ENCODE measurements at regions not wholly inside any gene's neighbourhood (a gene's known extent, or its start where the extent isn't known, plus 50 kb on each side); places are given as distances from the start of the nearest gene placed in this dataset.

DNA sequence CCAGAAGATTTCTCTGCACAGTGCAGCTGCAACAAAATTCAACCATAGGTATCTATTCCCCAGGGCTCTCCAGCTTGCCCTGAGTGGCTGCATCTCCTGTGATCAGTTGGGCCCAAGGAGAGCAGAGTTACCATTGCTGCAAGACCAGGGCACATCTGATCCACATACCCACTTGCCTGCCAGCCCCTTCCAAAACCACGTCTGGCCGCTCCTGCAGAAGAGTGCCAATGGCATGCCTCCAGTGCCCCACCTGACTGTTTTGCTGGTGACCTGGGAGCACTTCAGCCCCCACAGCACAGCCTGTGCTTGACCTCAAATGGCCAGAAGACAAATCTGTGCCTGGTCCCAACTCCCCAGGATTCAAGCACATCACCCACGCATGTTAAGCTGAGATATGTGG lies 526.1 kb upstream of the GBE1 start:
- no peak for DNase-seq (ENCODE audit: low spot score)

DNA sequence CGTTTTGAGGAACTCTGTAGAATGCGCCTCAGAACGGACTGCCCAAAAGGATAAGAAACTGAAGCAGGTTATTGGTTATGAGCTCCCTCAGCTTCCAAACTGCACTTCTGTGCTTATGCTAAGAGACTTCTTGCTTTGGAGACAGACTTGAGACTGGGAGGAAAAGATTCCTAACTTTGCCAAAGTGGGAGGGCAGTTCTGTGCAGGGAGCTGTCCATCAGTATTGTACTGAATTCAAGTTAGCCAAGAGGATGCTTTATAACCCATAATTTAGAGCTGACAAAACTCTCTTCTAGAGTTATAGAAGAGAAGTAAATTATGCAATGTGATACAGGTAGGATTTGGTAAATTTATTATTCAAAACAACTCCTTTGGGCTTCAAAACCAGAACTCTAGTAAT lies 519.8 kb upstream of the GBE1 start:
- no peak for DNase-seq (ENCODE audit: low spot score)

DNA sequence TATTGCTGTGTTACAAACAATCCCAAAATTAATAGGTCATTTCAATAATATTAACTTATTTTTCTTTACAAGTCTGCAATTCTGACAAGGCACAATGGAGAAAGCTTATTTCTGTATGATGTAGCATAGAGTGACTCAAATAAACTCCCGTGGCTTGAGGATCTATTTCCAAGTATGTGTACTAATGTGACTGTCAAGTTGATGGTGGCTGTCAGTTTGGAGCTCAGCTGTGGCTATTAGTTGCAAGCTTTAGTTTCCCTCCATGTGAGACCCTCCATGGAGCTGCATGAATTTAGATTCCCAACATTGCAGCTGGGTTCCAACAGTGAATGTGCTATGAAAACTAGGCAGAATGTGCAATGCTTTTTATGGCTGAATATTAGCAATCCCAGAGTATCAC lies 515.5 kb upstream of the GBE1 start:
- DNase-seq (ENCODE audit: low spot score) = no peak

DNA sequence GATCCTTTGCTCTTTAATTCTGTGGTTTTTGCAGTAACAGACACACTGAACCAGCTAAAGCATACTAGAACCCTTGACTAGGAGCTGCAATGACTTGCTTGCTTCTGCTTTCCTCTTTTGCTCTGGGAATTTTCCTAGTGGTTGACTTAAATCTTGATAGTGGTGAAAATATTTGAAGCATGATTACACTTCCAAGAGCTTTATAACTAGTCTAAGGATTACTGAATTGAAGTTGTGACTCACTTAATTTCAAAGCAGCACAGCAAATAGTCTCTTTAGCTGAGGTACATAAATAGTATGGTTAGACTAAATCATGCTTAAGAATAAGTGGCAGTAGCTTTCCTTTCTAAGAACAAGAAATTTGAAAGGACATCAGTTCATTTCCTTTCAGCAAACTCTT lies 513.5 kb upstream of the GBE1 start:
- DNase-seq (ENCODE audit: low spot score) = no peak

DNA sequence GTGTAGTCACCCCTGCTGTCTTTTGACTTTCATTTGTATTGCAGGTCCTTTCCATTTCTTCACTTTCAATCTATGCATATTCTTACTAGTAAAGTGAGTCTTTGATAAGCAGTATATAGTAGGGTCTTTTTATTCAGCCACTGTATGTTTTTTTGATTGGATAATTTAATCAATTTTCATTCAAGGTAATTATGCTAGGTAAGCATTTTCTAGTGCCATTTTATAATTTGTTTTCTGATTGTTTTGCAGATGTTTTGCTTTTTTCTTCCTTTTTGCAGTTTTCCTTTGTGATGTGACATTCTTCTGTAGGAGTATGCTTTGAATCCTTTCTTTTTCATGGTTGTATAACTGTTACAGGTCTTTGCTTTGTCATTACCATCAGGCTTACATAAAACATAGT lies 504.3 kb upstream of the GBE1 start:
- DNase-seq (ENCODE audit: low spot score) = no peak

DNA sequence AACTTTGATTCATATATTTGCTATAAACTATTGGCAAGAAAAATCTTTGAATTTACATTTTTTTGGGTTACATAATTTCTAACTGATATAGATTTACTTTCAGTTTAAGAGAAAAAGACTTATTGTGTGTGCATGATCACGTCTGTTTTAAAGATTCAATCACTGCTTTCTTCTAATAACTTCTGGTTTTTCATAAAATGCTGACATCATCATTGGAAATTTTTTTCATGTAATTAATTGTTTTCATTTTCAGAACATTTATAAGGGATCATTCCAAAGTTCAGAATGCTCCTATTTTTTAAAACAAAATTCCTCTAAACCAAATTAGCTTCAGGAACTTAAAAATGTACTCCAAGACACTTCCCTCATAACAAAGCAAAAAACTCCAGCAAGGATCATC lies 500.7 kb upstream of the GBE1 start:
- no peak for DNase-seq (ENCODE audit: low spot score)

DNA sequence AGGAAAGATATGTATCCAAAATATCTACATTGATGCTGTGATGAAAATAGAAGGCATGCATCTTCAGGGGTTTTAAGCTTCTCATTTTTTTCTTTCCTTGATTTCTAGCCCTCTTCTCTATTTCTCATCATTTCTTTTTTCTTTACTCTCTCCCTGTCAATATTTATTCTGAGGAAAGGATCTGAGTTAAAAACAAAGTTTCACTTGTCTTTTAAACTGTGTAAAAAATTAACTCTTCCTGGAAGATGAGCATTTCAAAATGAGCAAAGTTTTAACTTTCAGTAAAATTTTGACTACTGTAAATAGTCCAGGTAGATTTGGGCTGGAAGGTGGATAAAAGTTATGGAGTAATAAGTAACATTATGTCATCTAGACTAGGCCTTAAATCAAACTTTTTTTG lies 500.2 kb upstream of the GBE1 start:
- no peak for DNase-seq (ENCODE audit: low spot score)

DNA sequence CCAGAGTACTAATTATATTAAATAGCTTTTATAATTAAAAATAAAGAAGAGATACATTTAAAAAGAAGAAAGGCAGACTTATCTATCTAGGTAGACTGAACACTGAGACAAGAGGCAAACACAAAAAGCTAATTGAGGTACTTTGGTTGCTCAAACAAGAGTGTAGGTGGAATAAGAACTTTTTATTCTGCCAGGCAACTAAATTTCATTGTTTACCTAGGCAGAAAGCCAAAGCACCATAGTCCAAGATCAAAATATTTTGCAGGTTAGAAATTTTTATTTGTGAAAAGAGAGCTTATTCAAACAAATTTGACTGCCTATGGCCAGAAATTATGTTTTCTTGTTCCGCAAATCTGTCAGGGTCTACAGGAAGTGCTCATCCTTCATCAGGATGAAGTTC lies 499.6 kb upstream of the GBE1 start:
- DNase-seq (ENCODE audit: low spot score) = no peak

DNA sequence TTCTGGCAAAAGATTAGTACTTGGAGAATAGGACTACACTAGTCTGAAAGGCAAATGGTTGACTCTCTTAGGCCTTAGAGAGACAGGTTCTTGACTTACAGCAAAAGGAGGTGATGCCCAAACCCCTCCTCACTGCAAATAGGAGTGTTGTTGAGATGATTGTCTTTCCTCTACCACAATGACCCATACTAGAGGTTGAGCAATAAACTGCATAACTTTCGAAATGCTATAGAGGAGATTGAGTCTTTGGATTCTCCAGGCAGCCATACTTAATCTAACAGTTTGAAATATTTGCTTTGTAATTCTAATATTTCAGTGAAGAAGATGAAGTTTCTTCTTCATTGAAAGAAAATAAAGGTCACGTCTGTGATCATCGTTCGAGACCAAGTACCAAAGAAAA lies 498.5 kb upstream of the GBE1 start:
- DNase-seq (ENCODE audit: low spot score) = no peak

DNA sequence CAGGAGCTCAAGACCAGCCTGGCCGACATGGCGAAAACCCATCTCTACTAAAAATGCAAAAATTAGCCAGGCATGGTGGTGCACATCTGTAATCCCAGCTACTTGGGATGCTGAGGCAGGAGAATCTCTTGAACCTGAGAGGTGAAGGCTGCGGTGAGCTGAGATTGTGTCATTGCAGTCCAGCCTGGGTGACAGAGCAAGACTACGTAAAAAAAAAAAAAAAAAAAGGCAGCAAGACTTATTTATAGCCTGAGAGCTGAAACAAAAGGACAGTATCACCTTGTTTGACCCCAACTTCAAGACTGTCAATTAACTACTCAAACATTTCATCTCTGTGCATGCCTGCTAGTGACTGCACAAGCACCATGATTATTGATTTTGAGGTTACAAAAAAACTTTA lies 478.9 kb upstream of the GBE1 start:
- DNase-seq (ENCODE audit: low spot score) = no peak

DNA sequence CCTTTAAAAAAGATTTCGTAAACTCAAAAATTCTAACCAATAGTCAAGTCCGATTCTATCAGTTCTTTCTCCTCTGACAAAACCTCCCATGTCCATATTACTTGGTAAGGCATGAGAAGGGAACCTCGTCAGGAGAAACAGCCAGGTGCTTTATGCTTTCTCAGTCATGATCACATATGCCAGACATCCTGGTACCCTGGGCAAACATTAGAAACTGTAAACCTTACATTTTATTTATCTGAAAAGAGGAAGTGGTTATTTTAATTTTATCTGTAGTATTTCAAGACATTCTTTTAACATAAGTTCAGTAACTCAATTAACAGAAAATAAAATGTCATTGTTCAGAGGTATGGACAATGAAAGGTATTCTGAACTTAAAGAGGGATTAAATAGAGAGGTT lies 474.8 kb upstream of the GBE1 start:
- DNase-seq (ENCODE audit: low spot score) = no peak

DNA sequence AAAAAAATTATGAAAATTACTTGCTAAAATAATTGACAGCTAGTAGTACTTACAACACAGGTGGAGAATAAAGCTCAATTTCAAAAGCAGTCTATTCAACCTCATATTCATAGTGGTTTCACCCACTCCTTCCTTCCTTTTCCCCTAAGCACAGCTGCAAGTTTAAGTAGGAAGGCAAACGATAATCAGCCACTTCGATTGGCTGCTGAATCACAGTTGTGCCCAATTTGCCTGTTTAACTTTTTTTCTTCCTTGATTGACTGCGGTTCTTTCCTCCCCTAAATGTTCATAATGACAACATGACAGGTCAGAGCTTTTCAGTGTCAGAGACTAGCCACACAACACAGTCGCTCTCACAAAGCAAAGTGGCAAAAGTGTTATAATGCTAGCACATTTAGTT lies 468.0 kb upstream of the GBE1 start:
- DNase-seq (ENCODE audit: low spot score) = no peak

DNA sequence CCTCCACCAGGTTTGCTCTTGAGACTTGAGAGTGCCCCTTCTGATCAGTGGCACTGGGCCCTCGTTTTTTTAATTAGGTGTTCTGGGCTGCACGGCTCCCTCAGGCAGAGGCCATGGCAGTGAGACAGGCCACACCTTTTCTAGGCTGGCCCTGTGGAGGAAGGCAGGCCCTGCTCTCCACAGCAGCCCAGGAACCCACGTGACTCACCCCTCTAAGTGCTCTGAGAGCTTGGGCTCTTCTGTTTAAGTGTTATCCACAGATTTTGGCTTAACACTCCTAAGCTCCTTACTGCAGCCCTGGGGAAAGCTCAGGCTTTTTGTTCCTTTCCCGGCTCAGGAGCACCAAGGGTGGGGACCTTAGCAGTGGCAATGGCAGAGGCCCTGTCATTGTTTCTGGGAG lies 463.2 kb upstream of the GBE1 start:
- DNase-seq (ENCODE audit: low spot score) = no peak

DNA sequence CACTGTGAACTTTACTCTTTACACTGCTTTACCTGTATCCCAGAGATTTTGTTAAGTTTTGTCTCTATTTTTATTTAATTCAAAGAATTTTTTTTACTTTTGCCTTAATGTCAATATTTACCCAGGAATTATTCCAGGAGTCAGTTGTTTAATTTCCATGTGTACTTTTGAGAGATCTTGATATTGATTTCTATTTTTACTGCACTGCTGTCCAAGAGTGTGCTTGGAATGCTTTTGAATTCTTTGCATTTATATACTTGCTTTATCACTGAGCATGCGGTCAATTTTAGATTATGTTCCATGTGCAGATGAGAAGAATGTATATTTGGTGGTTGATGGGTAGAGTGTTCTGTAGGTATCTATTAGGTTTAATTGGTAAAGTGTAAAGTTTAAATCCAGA lies 461.0 kb upstream of the GBE1 start:
- DNase-seq (ENCODE audit: low spot score) = no peak

DNA sequence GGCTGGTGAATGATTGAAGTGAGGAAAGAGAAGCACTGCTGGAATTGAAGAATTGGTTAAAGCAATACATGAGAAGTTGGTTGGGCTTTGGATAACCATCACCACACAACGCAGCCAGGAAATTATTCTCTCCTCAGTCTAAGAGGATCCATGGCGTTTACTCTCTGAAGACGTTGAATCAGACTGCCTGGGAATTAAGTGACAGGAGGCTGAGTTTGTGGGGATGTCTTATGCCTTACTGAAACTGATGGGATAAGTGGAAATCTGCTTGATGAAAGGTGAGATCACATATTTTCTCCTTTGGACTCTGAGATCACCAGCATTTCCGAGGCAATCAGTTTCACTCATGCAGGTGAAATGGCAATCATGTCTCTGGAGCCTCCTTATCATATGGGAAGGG lies 456.1 kb upstream of the GBE1 start:
- DNase-seq (ENCODE audit: low spot score) = no peak

DNA sequence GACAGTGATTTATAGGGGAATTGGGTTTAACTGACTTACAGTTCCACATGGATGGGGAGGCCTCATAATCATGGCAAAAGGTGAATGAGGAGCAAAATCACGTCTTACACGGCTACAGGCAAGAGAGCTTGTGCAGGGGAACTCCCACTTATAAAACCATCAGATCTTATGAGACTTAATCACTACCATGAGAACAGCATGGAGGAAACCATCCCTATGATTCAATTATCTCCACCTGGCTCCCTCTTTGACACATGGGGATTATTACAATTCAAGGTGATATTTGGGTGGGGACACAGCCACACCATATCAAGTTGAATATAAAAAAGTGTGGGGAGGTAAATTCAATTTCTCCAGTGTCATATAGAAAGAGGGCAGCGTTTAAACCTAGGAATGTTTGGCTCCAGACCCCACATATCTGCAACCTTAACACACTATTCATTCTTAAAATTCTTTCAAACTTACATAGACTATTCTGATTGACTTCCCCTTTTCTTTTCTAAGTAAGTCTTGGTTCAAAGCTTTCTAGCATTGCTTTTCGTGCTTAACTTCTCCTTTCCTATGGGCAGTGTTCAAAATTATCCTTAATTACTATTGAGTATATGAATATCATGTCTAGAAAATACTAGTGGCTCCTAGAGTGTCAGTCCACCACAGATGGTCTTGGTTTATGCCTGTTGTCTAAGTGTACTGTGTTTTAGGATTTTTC lies 446.7 kb upstream of the GBE1 start:
- DNase-seq (ENCODE audit: low spot score) = no peak

DNA sequence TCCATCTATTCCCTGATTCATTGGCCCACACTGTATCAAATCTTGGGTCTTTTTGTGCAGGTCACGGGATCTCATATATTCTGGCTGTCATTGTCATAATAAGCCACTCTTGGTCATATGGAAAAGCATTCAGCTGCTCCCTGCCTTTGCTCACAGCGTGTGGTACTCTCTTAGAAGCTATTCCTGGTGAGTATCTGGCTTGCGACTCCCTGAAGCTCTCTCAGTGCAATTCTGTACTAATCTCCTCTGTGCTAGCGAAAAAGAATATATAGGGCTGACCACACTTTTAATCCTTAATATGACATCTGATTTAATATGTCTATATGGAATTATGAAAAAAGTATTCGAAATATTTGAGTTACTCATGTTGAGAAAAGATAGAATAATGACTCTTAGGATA lies 440.8 kb upstream of the GBE1 start:
- DNase-seq (ENCODE audit: low spot score) = no peak

DNA sequence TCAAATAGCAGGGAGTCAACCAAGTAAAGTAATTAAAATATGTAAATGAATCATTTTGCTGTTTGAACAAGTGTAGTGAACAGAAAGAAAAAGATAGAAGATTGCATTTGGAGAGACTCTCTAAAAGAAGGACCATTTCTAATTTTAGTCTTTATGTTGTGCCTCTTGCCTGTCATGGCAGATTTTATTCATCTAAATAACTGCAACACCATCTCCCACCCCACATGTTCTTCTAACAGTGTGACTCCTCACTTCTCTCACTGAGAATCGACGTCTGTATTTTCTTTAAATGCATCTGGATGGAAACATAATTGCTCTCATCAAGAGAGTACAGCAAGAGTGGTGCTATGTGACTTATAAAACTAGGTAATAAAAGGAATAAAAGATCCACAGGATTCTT lies 439.9 kb upstream of the GBE1 start:
- no peak for DNase-seq (ENCODE audit: low spot score)

DNA sequence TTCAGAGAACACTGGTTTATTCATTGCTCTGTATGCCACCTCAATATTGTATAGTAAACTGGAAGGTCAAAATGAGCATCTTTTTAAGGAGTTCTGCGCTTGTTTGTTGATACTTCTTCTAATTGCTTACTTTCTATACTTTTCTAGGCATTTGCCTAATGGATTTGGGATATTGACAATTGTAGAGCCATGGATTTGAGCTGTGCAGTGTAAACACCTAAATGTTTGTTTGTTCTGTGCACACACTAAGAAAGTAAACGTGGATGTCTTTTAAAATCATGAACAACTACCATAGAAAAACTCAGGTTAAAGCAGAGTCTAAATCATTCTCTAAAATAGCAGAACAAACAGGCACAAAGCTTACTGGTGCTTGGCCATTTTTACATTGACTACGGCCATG lies 436.6 kb upstream of the GBE1 start:
- no peak for DNase-seq (ENCODE audit: low spot score)

DNA sequence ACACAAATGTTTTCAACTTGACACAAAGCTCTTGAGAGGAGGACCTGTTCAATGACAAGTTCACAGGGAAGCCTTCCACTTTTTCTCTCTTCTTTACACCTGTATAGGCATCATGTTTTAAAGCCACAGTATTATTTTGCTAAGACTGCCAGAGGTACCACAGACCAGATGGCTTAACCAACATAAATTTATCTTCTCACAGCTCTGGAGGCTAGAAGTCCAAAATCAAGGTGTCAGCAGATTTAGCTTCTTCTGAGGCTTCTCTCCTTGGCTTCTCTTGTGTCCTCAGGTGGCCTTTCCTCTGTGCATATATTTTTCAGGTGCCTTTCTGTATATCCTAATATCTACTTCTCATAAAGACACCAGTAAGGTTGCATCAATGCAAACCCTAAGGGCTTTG lies 435.2 kb upstream of the GBE1 start:
- DNase-seq (ENCODE audit: low spot score) = no peak

DNA sequence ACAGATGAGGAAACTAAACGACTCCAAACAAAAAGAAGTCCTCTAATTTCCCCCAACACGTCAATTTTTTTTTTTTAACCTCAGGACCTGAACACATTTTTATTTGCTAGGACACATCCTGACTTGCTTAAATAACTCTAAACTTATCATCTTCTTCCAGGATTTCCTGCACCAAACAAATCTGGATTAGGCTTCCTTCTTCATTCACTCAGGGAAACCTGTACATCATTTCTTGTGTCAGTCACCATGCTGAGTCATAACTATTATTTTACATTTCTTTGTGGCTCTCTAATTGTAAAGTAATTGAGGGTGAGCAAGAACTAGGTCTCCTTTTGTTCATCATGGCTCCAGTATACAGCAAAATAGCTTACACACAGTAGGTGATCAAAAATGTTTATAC lies 433.4 kb upstream of the GBE1 start:
- no peak for DNase-seq (ENCODE audit: low spot score)

DNA sequence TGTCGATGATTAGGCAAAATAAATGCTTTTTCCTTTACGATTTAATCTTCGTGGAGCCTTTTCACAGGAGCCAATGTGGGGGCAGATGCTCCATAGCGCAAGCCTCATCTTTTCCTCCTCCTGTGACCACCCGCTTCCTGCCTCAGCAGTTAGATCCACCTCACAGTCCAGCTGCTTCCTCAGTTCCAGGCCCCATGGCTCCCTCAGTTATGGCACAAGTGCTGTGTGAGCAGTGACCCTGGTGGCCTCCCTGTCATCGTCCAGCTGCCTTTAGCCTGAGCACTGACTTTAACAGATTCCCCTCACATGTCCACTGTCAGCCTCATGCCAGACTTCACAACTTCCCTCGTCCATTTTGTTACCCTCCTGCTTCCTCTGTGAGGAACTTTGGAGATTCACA lies 424.6 kb upstream of the GBE1 start:
- no peak for DNase-seq (ENCODE audit: low spot score)

DNA sequence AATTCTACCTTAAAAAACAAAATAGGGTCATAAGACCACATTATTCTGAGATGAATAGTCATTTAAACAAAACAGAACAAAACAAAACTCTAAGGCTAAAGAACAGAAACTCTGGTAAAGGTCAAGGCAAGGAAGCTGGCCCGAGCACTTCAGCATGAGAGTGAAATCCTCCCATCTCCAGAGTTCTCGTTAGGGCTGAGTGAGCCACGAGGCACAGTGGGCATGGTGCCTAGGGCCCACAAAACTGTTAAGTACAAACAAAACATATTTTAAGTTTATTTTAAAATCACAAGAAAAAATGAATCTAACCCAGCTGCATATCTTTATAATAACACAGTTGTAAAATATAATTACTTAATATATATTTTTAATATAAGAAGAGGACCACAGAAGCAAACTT lies 417.8 kb upstream of the GBE1 start:
- DNase-seq (ENCODE audit: low spot score) = no peak

DNA sequence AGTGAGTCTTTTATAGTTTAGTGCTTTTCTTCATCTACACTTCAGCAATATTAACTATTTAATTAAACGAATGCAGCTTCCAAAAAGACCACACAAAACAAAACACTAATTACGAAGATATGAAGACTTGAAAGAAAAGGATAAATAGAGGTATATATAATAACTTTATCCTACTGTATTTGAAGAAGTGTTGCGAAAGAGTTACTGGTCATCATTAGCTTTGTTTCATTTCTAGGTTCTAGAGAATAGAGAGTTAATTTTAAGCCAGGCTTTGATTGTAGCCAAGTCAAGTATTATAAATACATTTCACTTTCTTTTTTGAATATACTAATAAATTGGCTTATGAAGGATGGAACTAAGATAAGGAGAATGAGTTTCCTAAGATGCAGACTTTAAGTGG lies 416.8 kb upstream of the GBE1 start:
- no peak for DNase-seq (ENCODE audit: low spot score)

DNA sequence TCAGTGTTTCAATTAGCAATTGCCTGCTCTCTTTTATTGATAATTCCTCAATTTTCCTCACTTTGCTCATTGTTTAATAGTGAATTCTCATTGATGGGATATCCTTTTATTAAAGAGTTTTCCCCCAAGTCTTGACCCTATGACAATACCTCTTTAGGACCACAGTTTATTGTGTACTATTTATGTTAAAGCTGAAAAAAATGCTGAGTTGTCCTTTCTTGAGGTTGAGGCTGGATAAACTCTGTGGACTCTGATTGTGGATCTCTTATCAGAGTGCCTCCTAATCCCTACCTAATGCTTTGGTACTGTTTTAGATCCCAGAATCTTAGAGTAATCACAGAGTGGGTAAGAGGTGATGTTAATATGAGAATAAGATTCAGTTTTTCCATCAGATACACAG lies 416.3 kb upstream of the GBE1 start:
- DNase-seq (ENCODE audit: low spot score) = no peak

Data from kidney tubule cell (primary cell).